Prostate gland (tissue), 2 donors: ENCODE measurements at regions not wholly inside any gene's neighbourhood (a gene's known extent, or its start where the extent isn't known, plus 50 kb on each side); places are given as distances from the start of the nearest gene placed in this dataset.

ENCODE experiments used
- DNase-seq: peaks from one replicate; pipeline ENCODE4 v3.0.0-alpha.2; 2019; ENCODE audit warnings: low spot score
- H3K27ac ChIP-seq, 2 donors: fragments of 200-600 bp; sonication (generic); 2 replicates each; pipeline ENCODE4 v1.5.1; 2017 to 2019
- H3K27me3 ChIP-seq: fragments of 200-600 bp; sonication (generic); replicated peaks from 2 replicates; pipeline ENCODE4 v1.5.1; 2019; ENCODE audit not compliant: insufficient read depth
- H3K36me3 ChIP-seq, 2 donors: fragments of 200-600 bp; sonication (generic); 1 replicate in 1 of 2; 2 replicates in 1 of 2; pipeline versions ENCODE4 v1.5.1 to v1.8.1; 2017 to 2019
- H3K4me1 ChIP-seq: fragments of 200-600 bp; sonication (generic); replicated peaks from 2 replicates; pipeline ENCODE4 v1.5.1; 2019
- H3K4me3 ChIP-seq, 2 donors: fragments of 200-600 bp; sonication (generic); 2 replicates each; pipeline ENCODE4 v1.5.1; 2017 to 2019
- H3K9me3 ChIP-seq: fragments of 200-600 bp; sonication (generic); 2 replicates; pipeline ENCODE4 v1.5.1; 2017
- POLR2A ChIP-seq: fragments of 450-650 bp; IDR thresholded peaks from one replicate; pipeline ENCODE4 v1.6.1; 2016; ENCODE audit warnings: antibody characterized with exemption, mild to moderate bottlenecking
- POLR2AphosphoS5 ChIP-seq: sonication (generic); formaldehyde crosslinking; IDR thresholded peaks from one replicate; pipeline ENCODE4 v1.6.1; 2017; ENCODE audit warnings: antibody characterized with exemption
- WGBS: methylation state at CpG from one replicate; pipeline ENCODE4 v1.1.5; 2018; 5-methylcytosine and 5-hydroxymethylcytosine counted together
- intact Hi-C: fragments of 100-400 bp; cut with DNase I; formaldehyde crosslinking; loops from one replicate; pipeline ENCODE4 v1.14.2; 2022
- TF ChIP-seq, protein P1 (sequence below), 4 experiments: fragments of 200-600 bp in 2 of 4; fragments of 450-650 bp in 2 of 4; sonication (generic) in 2 of 4; IDR thresholded peaks; 1 replicate in 3 of 4; 2 replicates in 1 of 4; pipeline ENCODE4 v1.5.1; 2016 to 2019; ENCODE audit warnings: antibody characterized with exemption in 4 of 4, mild to moderate bottlenecking in 2 of 4, moderate library complexity in 2 of 4

GRCh38 chr6:2407525-2407924 is 162.1 kb upstream of the GMDS start:
- no peak for DNase-seq
- H3K36me3 ChIP-seq = no peaks in the 10 kb centered on the region
- no peaks in the 10 kb centered on the region for H3K27me3 ChIP-seq
- no peaks in the 10 kb centered on the region for H3K4me1 ChIP-seq
- H3K27ac ChIP-seq = no peak overlapping the region
- no peaks in the 10 kb centered on the region for H3K9me3 ChIP-seq
- no peak overlapping the region for H3K4me3 ChIP-seq
- intact Hi-C loops = no loop called here
- TF ChIP-seq POLR2A (no peak), POLR2AphosphoS5 (no peak)
- TF ChIP-seq, protein P1, sequence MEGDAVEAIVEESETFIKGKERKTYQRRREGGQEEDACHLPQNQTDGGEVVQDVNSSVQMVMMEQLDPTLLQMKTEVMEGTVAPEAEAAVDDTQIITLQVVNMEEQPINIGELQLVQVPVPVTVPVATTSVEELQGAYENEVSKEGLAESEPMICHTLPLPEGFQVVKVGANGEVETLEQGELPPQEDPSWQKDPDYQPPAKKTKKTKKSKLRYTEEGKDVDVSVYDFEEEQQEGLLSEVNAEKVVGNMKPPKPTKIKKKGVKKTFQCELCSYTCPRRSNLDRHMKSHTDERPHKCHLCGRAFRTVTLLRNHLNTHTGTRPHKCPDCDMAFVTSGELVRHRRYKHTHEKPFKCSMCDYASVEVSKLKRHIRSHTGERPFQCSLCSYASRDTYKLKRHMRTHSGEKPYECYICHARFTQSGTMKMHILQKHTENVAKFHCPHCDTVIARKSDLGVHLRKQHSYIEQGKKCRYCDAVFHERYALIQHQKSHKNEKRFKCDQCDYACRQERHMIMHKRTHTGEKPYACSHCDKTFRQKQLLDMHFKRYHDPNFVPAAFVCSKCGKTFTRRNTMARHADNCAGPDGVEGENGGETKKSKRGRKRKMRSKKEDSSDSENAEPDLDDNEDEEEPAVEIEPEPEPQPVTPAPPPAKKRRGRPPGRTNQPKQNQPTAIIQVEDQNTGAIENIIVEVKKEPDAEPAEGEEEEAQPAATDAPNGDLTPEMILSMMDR (IDR thresholded peaks at IDR 0.05) = no peak

- H3K9me3 ChIP-seq = no peaks in the 10 kb centered on the region
- no peaks in the 10 kb centered on the region for H3K4me1 ChIP-seq
- DNase-seq = no peak
- no peak overlapping the region for H3K4me3 ChIP-seq
- H3K27me3 ChIP-seq = no peaks in the 10 kb centered on the region
- no peak overlapping the region for H3K27ac ChIP-seq
- TF ChIP-seq POLR2AphosphoS5 (no peak), POLR2A (no peak)
- TF ChIP-seq, protein P1 (IDR thresholded peaks at IDR 0.05) = no peak
- H3K36me3 ChIP-seq = no peaks in the 10 kb centered on the region
- intact Hi-C loops = no loop called here
- 85% methylated on average over 6 of the region's 6 CpGs for WGBS
Measured at GRCh38 chr6:2404211-2404929, 159.0 kb upstream of the GMDS start.

- TF ChIP-seq POLR2AphosphoS5 (no peak), POLR2A (no peak)
- TF ChIP-seq, protein P1 (IDR thresholded peaks at IDR 0.05) = no peak
- no peak overlapping the region for H3K27ac ChIP-seq
- 86% methylated on average over 4 of the region's 4 CpGs for WGBS
- intact Hi-C loops = no loop called here
- no peaks in the 10 kb centered on the region for H3K4me1 ChIP-seq
- no peak overlapping the region for H3K4me3 ChIP-seq
- H3K9me3 ChIP-seq = no peaks in the 10 kb centered on the region
- no peaks in the 10 kb centered on the region for H3K36me3 ChIP-seq
- H3K27me3 ChIP-seq = no peaks in the 10 kb centered on the region
- DNase-seq = no peak
Measured at GRCh38 chr6:2403546-2403945, 158.1 kb upstream of the GMDS start.

DNA sequence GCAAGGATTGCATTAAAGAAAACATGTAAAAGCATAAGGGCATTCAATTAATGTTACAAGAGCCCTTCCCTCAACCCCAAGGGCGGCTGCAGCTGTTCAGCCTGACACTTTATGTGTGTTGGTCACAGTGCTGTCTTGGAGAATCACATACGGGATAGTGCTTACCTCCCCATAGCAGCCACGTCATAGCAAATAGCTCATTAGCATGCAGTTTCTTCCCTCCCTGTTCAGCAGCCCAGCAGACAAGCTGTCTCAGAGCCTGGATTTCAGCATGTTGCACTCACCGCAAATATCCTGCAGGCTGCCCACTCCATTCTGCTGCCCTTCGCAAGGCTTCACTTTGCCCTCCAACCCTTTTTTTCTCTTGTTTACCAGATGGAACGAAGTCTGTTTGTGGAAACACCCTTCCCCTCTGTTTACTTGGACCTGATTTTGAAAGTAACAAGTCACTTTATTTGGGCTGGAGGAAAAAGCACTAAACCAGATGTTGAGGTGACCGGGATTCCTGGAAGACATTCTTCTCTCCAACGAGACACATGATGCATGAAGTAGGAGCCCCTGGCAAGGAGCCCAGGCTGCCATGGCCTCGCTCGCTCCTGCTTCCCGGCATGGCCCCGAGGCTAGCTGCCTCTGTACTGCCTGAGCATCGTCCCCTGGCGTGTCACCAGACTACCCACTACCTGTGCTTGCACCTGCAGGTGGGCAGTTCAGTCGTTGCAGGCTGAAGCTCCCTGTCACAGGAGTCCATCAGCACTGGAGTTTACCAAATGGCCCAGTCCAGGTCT is 151.6 kb upstream of the GMDS start:
- DNase-seq = no peak
- Histone ChIP-seq H3K9me3 (no peaks in the 10 kb centered on the region), H3K4me1 (no peaks in the 10 kb centered on the region), H3K4me3 (no peak overlapping the region), H3K27ac (no peak overlapping the region), H3K36me3 (no peaks in the 10 kb centered on the region), H3K27me3 (no peaks in the 10 kb centered on the region)
- 53% methylated on average over 15 of the region's 15 CpGs for WGBS
- TF ChIP-seq POLR2A (no peak), POLR2AphosphoS5 (no peak)
- TF ChIP-seq, protein P1 (IDR thresholded peaks at IDR 0.05) = no peak
- intact Hi-C loops = no loop called here
